GM12892 (cell line): ENCODE measurements at regions not wholly inside any gene's neighbourhood (a gene's known extent, or its start where the extent isn't known, plus 50 kb on each side); places are given as distances from the start of the nearest gene placed in this dataset.

Experiments used
- POLR2AphosphoS5 ChIP-seq: IDR thresholded peaks from 2 replicates; pipeline ENCODE4 v1.6.1; 2011; ENCODE audit warnings: low read depth, low read length, control low read depth
- TAF1 ChIP-seq: IDR thresholded peaks from 2 replicates; pipeline ENCODE4 v1.6.1; 2011; ENCODE audit warnings: low read depth, mild to moderate bottlenecking, control low read depth, low read length, borderline replicate concordance

DNA sequence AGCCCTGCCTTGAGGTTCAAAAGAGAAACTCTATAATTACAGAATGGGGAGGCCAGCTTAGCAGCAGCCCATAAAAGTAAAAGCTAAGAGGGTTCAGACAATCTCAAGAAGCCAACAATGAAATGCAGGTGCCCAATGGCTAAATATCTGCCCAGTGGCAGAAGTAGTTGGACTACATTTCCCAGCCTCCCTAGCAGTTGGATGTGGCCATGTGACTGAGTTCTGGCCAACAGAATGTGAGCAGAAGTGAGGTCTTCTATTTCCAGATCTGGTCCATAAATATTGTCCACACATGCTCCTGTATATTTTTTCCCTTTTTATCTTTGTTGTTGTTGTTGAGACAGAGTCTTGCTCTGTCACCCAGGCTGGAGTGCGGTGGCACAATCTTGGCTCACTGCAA, 127.9 kb upstream of the NHS start:
- no peak for TF ChIP-seq TAF1
- TF ChIP-seq POLR2AphosphoS5, result no peak
